ENCODE measurements at regions not wholly inside any gene's neighbourhood (a gene's known extent, or its start where the extent isn't known, plus 50 kb on each side); places are given as distances from the start of the nearest gene placed in this dataset.
"Not testable (repeated sequence)": the region's sequence is repeated elsewhere in the genome, so short reads cannot be mapped to it uniquely, and the experiment has no call there.

GRCh38 chr5:53369681-53370080 is 110.7 kb upstream of the FST start:
- no peak for DNase-seq

- DNase-seq = no peak
Measured at GRCh38 chr5:53373451-53374158, 106.8 kb upstream of the FST start.

- no peak for DNase-seq
Measured at GRCh38 chr5:53376853-53377252, 103.6 kb upstream of the FST start.

- DNase-seq = no peak
Measured at GRCh38 chr5:53378190-53378589, 102.2 kb upstream of the FST start.

GRCh38 chr5:53378590-53379247 is 101.7 kb upstream of the FST start:
- DNase-seq = no peak

GRCh38 chr5:53386341-53386740 is 94.1 kb upstream of the FST start:
- no peak for DNase-seq

- DNase-seq = no peak
Measured at GRCh38 chr5:53389093-53389492, 91.3 kb upstream of the FST start.

GRCh38 chr5:53392073-53392472 is 88.4 kb upstream of the FST start:
- DNase-seq = no peak

- no peak for DNase-seq
Measured at GRCh38 chr5:53394808-53395207, 85.6 kb upstream of the FST start.

- no peak for DNase-seq
Measured at GRCh38 chr5:53397141-53397757, 83.2 kb upstream of the FST start.

- no peak for DNase-seq
Measured at GRCh38 chr5:53397845-53398244, 82.6 kb upstream of the FST start.

- DNase-seq = no peak
Measured at GRCh38 chr5:53399926-53400697, 80.3 kb upstream of the FST start.

GRCh38 chr5:53403291-53403690 is 77.1 kb upstream of the FST start:
- no peak for DNase-seq

GRCh38 chr5:53403758-53404157 is 76.7 kb upstream of the FST start:
- no peak for DNase-seq

GRCh38 chr5:53405396-53405795 is 75.0 kb upstream of the FST start:
- DNase-seq = no peak

- DNase-seq = no peak
Measured at GRCh38 chr5:53406630-53407316, 73.7 kb upstream of the FST start.

GRCh38 chr5:53407373-53407772 is 73.1 kb upstream of the FST start:
- no peak for DNase-seq

GRCh38 chr5:53411388-53411787 is 69.0 kb upstream of the FST start:
- DNase-seq = no peak

GRCh38 chr5:53412499-53412898 is 67.9 kb upstream of the FST start:
- DNase-seq = not testable (repeated sequence)

GRCh38 chr5:53416144-53416738 is 64.2 kb upstream of the FST start:
- no peak for DNase-seq

GRCh38 chr5:53418409-53418808 is 62.0 kb upstream of the FST start:
- no peak for DNase-seq

- DNase-seq = no peak
Measured at GRCh38 chr5:53418826-53419658, 61.4 kb upstream of the FST start.

All from NCI-H1436 treated with DMSO at 0.1 percent for 48 hours (cell line).